HG03354 (cell line): ENCODE measurements at regions not wholly inside any gene's neighbourhood (a gene's known extent, or its start where the extent isn't known, plus 50 kb on each side); places are given as distances from the start of the nearest gene placed in this dataset.
"Not testable (repeated sequence)": the region's sequence is repeated elsewhere in the genome, so short reads cannot be mapped to it uniquely, and the experiment has no call there.

ENCODE experiments used
- ATAC-seq: cut with Tn5 transposase; IDR thresholded peaks from one replicate; pipeline ENCODE4 v1.9.1; 2021; ENCODE audit warnings: mild to moderate bottlenecking; ENCODE audit not compliant: unreplicated experiment, poor library complexity, severe bottlenecking

DNA sequence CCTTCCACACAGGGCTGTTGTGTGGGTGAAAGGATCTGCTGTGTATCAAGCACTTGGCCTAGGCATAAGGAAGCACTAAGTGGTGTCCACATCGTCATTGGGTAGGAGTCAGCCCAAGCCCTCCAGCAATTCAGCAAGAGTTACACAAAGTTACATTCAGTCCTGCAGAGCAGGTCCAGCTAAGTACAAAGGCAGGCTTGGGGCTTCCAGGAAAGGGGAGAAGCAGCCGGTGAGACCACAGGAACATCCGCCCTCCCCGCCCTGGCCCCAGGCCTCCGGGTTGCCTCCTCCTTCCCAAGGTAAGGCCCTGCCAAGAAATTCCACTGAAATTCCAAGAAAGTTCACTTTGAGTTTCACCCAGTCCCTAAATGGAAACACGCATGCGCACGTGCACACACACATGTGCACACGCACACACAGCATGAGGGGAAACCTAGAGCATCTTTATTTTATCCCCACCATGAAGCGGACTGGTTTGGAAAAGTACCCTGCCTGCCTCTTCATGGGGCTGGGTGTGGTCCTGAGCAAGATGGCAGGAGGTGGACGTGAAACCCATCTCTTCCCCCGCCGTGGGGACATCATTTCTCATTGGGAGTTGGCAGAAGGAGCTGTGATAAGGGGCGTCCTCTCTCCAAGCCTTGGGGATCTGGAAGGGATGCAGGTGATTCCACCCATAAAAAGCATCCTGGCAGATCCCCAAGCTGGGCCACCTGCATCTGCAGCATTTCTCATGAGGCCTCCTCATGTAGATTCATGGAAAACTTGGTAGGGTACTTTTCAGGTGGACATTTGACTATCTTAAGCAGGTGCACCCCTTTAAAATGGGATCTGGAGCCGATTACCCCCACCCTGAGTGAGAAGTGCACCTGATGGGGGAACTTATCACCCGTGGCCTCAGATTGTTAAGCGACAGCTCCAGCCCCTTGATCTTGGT is 69.1 kb upstream of the NANOS1 start:
- ATAC-seq = no peak

DNA sequence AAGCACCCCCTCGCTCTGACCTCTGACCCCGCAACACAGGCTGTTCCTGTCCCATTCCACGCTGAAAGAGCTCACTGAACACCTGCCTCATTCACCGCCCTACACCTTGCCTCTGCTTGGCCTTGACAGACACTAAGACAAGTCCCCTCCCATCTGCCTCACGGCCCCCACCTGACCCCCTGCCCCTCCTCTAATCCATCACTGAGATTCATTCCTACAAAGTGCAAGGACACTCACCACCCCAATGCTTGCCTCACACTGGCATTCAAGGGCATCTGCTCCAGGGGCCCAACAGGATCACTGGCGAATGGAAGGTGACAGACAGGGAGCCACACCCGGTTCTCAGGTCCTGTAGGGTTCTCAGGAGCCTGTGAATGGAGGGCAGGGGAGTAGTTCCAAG is 68.1 kb upstream of the NANOS1 start:
- no peak for ATAC-seq

DNA sequence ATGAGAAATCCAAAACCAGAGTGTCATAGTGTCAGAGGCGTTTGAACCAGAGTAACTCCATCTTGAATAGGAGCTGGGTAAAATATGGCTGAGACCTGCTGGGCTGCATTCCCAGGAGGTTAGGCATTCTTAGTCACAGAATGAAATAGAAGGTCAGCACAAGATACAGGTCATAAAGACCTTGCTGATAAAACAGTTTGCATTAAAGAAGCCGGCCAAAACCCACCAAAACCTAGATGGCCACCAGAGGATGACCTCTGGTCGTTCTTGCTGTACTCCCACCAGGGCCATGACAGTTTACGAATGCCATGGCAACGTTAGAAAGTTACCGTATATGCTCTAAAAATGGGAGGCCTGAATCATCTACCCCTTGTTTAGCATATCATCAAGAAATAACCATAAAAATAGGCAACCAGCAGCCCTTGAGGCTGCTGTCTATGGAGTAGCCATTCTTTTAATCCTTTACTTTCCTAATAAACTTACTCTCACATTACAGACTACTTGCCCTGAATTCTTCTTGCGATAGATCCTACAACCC is 67.1 kb upstream of the NANOS1 start:
- ATAC-seq = not testable (repeated sequence)

DNA sequence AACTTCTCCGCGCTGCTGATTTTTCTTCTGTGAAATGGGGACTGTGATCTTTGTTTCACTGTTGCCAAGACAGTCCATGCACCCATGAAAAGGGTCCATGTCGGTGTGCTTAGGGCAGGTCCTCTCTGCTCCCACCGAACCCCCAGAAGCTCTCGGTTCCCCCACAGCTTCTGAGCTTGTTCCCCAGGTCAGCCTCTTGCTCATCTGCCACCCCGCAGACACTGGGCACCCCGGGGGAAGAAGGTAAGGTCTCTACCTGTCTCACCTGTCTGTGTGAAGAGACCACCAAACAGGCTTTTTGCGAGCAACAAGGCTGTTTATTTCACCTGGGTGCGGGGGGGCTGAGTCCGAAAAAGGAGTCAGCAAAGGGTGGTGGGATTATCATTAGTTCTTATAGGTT is 66.2 kb upstream of the NANOS1 start:
- no peak for ATAC-seq

DNA sequence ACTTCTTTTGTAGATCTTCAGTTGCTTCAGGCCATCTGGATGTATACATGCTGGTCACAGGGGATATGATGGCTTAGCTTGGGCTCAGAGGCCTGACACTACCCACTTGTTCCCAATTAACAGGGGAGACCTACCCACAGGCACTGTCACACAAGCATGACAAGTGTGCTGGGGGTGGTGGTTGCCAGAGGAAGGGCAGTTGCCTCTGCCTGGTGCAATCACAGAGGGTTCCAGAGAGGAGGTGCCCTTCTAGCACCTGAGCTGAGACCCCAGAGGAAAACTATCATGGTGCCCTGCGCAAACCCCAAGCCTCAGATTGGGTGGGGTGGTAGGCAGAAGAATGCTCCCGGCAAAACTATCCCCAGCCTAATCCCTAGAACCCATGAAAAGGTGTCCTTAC is 65.6 kb upstream of the NANOS1 start:
- ATAC-seq = no peak

DNA sequence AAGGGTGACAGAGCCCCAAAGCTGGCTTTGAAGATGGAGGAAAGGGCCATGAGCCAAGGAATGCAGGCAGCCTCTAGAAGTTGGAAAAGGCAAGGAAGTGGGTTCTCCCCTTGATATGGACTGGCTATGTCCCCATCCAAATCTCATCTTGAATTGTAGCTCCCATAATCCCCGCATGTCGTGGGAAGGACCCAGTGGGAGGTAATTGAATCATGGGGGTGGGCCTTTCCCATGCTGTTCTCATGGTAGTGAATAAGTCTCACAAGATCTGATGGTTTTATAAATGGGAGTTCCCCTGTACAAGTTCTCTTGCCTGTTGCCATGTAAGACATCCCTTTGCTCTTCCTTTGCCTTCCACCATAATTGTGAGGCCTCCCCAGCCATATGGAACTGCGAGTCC is 65.0 kb upstream of the NANOS1 start:
- not testable (repeated sequence) for ATAC-seq

DNA sequence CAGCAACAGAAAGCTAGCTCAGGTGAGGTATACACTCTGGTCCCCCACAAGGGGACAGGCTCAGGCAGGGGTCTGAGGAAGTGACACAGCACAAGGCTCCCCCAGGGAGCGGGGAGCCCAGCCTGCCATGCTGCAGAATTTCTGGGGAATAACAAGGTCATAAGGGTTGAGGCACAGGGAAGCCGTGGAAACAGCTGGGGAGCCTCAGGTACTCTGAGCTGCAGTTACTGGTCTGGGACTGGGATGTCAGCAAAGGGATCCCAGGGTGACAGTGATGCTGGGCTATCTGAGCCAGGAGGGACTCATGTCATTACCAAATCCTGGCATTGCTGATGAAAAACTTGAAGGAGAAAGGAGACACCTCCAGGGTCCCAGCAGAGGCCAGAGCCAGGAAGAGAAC is 64.4 kb upstream of the NANOS1 start:
- no peak for ATAC-seq

DNA sequence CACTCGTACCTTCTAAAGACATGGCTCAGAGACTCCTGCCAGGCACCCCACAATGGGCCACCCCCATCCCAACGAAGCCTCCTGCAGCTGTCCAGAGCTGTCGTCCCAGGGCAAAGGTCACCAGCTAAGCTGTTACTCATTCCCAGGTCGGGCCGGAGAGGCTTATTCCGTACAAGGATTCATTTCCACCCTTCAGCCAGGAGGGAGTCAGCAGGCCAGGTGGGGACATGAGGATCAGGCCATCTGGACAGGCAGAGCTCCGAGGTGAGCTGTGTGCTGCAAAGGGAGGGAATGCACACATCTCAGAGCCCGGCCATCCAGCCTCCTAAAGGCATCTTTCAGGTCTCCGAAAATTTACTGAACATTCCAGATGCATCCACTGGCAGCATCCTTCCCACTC is 63.9 kb upstream of the NANOS1 start:
- ATAC-seq = no peak

DNA sequence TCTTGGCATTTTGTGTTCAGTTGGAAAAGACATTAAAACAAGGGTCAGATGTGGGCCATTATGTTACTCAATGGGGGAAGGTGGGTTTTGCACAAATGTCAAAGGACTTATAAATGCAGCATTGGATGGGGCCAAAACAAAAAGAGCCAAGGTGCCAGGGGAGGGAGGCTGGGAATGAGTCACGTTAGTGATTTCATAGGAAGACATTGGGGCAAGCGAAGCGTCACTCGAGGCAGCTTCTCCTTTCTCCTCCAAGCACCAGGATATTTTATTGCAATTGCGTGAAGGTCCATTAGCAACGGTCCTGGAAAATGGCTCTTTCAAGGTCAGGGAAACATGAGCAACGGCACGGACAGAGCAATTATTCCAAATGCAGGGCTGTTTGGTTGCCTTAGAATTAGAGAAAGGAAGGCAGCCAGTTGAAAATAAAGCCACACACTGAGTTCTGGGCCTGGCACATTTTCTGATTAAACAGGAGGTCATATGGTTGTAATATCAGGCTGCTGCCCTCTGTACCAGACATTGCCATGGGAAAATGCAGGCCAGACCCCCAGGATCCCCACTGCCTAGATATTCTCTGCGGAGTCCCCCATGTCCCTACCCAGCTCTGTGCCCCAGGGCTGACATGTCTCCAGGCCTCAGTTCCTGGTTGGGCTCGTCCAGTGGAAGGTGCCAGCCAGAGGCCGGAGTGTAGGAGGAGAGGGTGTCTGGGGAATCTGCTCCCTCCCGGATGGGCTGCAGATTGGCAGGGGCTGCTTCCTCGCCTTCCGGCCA is 63.3 kb upstream of the NANOS1 start:
- ATAC-seq = no peak

DNA sequence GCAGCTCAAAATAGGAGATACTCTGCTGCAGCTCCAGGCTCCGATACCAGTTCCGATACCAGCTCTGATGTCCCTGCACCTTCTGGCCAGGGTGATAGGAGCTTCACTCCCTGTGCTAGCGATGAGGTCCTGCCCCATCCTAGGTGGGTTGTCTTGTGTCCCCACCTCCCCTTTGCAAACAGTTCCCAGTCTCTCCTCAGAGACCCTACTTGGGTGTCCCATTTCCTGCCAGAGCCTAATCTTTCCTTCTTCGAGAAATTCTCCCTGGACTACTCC is 62.7 kb upstream of the NANOS1 start:
- no peak for ATAC-seq

DNA sequence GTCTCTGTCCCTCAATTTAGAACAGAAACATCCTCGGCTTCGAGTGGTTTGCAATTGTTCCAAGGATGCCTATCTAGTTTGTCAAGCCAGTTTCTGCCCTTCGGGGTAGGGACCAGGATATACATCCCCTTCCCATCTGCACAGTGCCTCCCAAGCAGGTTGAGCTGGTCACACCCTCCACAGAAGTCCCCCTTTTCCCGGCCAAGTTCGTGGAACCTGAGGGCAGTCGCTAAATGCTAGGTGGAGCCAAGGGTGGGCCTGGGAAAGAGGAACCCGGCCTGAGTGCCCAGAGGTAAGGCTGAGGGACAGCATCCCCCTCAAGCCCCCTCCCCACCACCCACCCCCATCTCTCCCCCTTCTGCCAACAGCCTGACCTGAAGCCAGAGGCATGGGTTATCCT is 62.4 kb upstream of the NANOS1 start:
- no peak for ATAC-seq

DNA sequence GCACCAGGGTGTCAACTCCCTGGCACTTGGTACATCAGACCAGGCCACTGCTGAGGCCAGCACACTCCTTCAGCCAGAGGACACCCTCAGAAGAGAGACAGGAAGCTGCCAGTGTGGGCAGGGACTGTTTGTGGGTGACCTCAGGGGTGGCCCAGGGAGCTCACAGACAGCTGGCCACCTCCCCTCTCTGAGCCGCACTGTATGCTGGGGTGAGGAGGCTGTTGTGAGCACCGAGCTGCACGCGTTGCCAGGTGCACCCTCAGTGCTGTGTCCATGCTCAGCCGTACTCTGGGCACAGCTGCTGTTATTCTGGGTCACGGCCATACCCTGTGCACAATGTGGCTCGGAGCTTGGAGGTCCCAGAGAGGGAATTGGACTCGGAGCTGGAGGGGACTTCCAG is 61.5 kb upstream of the NANOS1 start:
- no peak for ATAC-seq

DNA sequence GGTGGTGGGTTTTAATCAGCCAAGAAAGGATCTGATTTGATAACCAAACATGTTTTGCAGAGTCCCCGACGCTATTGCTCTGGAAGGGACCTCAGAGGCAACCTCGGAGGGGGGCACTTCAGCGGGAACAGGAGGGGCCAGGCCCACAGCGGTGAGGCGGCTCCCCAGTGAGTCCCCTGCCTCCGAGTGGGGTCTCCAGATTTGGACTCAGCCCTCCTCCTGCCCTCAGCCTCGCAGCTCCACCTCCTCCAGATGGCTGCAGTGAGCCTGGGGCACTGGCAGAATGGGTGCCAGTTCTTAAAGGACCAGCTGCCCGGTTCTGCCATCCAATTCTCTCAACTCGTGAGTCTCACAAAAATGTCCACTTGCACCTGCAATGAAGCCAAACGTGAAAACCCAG is 61.0 kb upstream of the NANOS1 start:
- no peak for ATAC-seq

DNA sequence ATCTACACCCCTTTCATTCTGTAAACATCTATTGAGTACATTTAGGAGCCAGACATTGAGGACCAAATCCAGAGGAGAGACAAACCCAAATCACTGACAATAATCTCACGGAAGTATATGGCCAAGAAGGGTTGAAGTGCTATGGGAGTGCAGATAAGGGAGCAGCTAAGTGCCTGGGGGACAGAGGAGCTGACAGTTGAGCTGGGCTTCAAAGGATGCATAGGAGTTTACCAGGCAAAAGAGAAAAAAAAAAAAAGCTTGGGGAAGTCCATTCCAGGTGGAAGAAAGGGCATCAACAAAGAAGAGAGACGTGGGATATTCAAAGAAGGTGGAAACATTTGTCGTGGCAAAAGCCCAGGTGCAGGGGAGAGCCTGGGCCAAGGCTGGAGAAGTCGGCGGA is 60.5 kb upstream of the NANOS1 start:
- no peak for ATAC-seq

DNA sequence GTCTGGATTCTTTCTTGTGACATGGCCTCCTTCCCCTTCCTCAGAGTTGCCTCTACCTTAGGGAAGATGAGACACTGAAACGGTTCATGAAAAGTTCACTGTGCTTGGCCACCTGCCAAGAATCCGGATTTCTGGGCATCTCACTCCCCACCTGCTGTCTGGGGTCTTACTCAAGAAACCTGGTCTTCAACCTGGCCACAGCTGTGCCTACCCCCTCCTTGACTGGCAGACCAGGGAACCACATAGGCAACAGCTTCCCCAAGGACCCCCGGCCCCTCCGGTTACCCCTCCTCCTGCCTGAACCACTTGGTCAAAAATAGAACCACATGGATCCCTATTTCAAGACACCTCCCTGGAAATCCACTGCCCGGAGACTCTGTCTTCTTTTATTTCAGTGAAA is 58.7 kb upstream of the NANOS1 start:
- no peak for ATAC-seq

DNA sequence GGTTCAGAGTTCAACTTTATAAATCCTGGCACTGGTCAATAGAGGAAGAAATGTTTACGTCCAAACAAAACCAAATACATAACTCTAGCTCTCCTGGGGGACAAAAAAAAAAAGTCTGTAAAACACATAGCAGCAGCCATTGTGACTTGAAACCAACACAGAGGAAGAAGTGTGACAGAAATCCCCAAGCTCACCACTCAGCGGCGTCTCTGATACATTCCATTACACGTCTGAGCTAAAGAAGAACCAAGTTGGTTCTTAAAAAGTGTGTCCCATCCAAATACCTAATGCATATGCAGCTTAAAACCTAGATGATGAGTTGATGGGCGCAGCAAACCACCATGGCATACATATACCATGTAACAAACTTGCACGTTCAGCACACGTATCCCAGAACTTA is 58.3 kb upstream of the NANOS1 start:
- no peak for ATAC-seq

DNA sequence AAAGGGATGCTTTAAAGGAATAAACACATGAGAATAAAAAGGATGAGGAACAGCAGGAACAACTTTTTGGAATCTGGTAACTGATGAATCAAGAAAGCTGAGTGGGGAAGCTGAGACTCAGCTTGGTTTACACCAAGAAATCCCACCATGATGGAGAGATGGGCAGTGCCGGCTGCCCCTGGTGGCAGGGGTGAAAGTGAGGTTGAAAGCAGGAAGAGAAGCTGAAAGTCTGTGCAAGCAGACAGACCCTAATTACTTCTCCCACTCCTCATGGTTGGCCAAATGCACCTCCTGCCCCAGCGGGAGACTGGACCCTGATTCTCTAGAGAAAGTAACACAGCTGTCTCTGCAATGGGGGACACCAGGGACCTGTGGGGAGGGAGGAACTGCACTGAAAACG is 57.6 kb upstream of the NANOS1 start:
- ATAC-seq = no peak

DNA sequence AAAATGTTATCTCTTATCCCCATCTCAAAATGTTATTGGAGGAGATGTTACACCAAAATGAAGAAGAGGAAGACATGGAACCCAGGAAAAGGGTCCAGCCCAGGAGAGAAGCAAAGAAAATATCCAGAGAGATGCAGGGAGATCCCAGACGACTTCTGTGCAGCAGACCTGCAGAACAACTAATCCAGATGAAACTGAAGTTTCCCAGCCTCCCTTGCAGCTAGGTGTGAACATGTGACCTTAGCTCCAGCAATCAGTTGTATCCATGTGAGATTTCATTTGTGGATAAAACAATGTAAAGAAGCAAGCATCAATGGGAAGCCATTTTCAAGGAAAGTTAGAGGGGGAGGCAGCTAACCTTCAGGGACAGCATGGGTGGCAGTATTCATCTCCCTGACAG is 55.8 kb upstream of the NANOS1 start:
- no peak for ATAC-seq

DNA sequence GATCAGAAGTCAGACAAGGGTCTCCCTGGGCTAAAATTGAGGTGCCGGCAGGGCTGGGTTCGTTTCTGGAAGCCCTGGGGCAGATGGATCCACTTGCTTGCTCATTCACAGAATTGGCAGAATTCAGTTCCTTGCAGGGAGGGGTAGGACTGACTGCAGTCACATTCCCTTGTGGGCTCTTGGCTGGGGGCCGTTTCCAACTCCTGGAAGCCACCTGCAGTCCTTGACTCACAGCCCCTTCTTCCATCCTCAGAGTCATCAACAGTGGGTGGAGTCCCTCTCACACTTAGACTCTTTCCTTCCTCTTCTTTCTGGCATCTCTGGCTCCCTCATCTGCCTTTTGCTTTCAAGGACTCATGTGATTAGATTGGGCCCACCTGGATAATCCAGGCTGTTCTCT is 54.6 kb upstream of the NANOS1 start:
- ATAC-seq = no peak

DNA sequence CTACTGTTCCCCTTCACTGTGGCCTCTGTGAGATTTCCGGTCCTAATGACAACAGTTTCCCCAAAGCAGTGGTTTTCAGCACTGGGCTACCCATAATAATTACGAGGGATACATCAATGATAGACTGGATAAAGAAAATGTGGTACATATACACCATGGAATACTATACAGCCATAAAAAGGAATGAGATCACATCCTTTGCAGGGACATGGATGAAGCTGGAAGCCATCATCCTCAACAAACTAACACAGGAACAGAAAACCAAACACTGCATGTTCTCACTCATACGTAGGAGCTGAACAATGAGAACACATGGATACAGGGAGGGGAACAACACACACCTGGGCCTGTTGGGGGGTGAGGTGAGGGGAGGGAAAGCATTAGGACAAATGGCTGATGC is 53.3 kb upstream of the NANOS1 start:
- not testable (repeated sequence) for ATAC-seq

DNA sequence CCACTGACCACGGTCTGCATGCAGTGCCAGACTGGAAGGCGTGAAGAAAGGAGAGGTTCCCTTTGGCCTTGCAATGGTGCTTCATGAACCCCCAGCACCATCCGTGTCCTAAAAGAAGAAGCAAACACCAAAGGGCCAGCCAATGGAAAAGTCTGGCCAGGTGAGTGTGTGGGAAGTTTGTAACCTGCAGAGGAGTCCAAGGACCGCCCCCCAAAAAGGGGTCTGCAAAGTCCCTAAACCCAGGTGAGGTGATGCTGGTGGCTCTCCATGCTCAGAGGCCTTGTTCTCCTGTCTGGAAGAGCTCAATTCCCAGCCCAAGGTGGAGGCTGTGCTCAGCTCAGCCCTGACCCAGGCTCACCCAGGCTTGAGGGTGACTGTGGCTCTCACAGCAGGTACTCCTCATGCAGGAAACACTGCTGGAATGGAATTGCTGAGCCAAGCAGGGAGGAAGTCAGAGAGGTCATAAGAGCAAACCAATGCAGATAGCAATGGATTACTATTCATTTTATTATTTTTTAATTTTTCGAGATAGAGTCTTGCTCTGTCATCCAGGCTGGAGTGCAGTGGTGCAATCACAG is 52.4 kb upstream of the NANOS1 start:
- ATAC-seq = no peak
